HG03135 (cell line): ENCODE measurements at regions not wholly inside any gene's neighbourhood (a gene's known extent, or its start where the extent isn't known, plus 50 kb on each side); places are given as distances from the start of the nearest gene placed in this dataset.
"Not testable (repeated sequence)": the region's sequence is repeated elsewhere in the genome, so short reads cannot be mapped to it uniquely, and the experiment has no call there.

Experiments
- ATAC-seq: cut with Tn5 transposase; IDR thresholded peaks from one replicate; pipeline ENCODE4 v1.9.1; 2021; ENCODE audit warnings: mild to moderate bottlenecking, moderate library complexity; ENCODE audit not compliant: unreplicated experiment

- ATAC-seq: no peak
Observed at GRCh38 chr13:22855926-22856325, 324.9 kb upstream of the SGCG start.

GRCh38 chr13:22858980-22859379, 321.8 kb upstream of the SGCG start:
- ATAC-seq: not testable (repeated sequence)

- not testable (repeated sequence) for ATAC-seq
Observed at GRCh38 chr13:22859411-22859810, 321.4 kb upstream of the SGCG start.

- ATAC-seq: no peak
Observed at GRCh38 chr13:22861958-22862466, 318.8 kb upstream of the SGCG start.

GRCh38 chr13:22862478-22862877, 318.3 kb upstream of the SGCG start:
- ATAC-seq: no peak

- ATAC-seq: no peak
Observed at GRCh38 chr13:22866221-22866620, 314.6 kb upstream of the SGCG start.

- no peak for ATAC-seq
Observed at GRCh38 chr13:22871231-22871630, 309.5 kb upstream of the SGCG start.

- no peak for ATAC-seq
Observed at GRCh38 chr13:22874839-22875238, 305.9 kb upstream of the SGCG start.

GRCh38 chr13:22877421-22877820, 303.4 kb upstream of the SGCG start:
- ATAC-seq: no peak

GRCh38 chr13:22880741-22881720, 299.7 kb upstream of the SGCG start:
- ATAC-seq: no peak

GRCh38 chr13:22881721-22882608, 298.8 kb upstream of the SGCG start:
- ATAC-seq: not testable (repeated sequence)

GRCh38 chr13:22883262-22883840, 297.4 kb upstream of the SGCG start:
- no peak for ATAC-seq

- no peak for ATAC-seq
Observed at GRCh38 chr13:22883956-22884355, 296.8 kb upstream of the SGCG start.

GRCh38 chr13:22886061-22886460, 294.7 kb upstream of the SGCG start:
- not testable (repeated sequence) for ATAC-seq

- not testable (repeated sequence) for ATAC-seq
Observed at GRCh38 chr13:22889376-22889775, 291.4 kb upstream of the SGCG start.

- ATAC-seq: no peak
Observed at GRCh38 chr13:22893204-22893603, 287.6 kb upstream of the SGCG start.

- no peak for ATAC-seq
Observed at GRCh38 chr13:22893777-22894176, 287.0 kb upstream of the SGCG start.

GRCh38 chr13:22897571-22898314, 283.0 kb upstream of the SGCG start:
- ATAC-seq: no peak

GRCh38 chr13:22900416-22900951, 280.3 kb upstream of the SGCG start:
- not testable (repeated sequence) for ATAC-seq

GRCh38 chr13:22903301-22903700, 277.5 kb upstream of the SGCG start:
- ATAC-seq: no peak
